ENCODE measurements at regions not wholly inside any gene's neighbourhood (a gene's known extent, or its start where the extent isn't known, plus 50 kb on each side); places are given as distances from the start of the nearest gene placed in this dataset.
"Not testable (repeated sequence)": the region's sequence is repeated elsewhere in the genome, so short reads cannot be mapped to it uniquely, and the experiment has no call there.

GRCh38 chr2:242085024-242085674, 215.6 kb downstream of the RTP5 start:
- TF ChIP-seq CTCF, EP300, POLR2A (IDR thresholded peaks at IDR 0.05): not testable (repeated sequence)
